Left lobe of liver (tissue), 2 donors: ENCODE measurements at regions not wholly inside any gene's neighbourhood (a gene's known extent, or its start where the extent isn't known, plus 50 kb on each side); places are given as distances from the start of the nearest gene placed in this dataset.

ENCODE experiments used
- ATAC-seq: fragments of 200-7000 bp; cut with Tn5 transposase; one replicate; pipeline ENCODE4 v1.9.1; 2020; ENCODE audit warnings: mild to moderate bottlenecking, moderate library complexity
- DNase-seq: peaks from one replicate; pipeline ENCODE4 v3.0.0-alpha.2; 2020; ENCODE audit warnings: low spot score
- donor health status: DM: no; HTN: no; CAD: no; lungs with moderate emphysema.
- donor health status: DM: no; HTN: yes; CAD: no.

- no peak for ATAC-seq
- no peak for DNase-seq
Observed at GRCh38 chr6:105483492-105483891, 80.6 kb upstream of the PREP start.

GRCh38 chr6:105482921-105483320 lies 80.0 kb upstream of the PREP start:
- no peak for DNase-seq
- no peak for ATAC-seq

GRCh38 chr6:105482227-105482844 lies 79.5 kb upstream of the PREP start:
- DNase-seq = no peak
- ATAC-seq = no peak

DNA sequence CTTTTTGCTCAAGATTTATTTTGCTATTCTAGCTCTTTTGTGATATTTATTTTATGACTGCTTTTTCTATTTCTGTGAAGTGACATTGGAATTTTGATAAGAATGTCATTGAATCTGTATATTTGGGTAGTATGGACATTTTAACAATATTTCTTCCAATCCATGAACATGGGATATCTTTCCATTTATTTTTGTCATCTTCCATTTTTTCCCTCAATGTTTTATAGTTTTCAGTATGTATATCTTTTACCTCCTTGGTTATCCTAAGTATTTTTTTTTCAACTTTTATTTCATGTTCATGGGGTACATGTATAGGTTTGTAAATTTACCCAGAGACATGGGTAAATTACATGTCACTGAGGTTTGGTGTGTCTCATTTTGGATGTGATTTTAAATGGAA lies 74.1 kb upstream of the PREP start:
- ATAC-seq = no peak

GRCh38 chr6:105474234-105474633 lies 71.4 kb upstream of the PREP start:
- DNase-seq (no peak), ATAC-seq (no peak)

More for the DNA sequence above, 74.1 kb upstream of the PREP start:
- DNase-seq = no peak

GRCh38 chr6:105469946-105470345 lies 67.1 kb upstream of the PREP start:
- ATAC-seq (no peak), DNase-seq (no peak)

- ATAC-seq = no peak
- no peak for DNase-seq
Observed at GRCh38 chr6:105468850-105469249, 66.0 kb upstream of the PREP start.

- DNase-seq = no peak
- no peak for ATAC-seq
Observed at GRCh38 chr6:105460860-105461259, 58.0 kb upstream of the PREP start.

GRCh38 chr6:105459864-105460263 lies 57.0 kb upstream of the PREP start:
- ATAC-seq (no peak), DNase-seq (no peak)

DNA sequence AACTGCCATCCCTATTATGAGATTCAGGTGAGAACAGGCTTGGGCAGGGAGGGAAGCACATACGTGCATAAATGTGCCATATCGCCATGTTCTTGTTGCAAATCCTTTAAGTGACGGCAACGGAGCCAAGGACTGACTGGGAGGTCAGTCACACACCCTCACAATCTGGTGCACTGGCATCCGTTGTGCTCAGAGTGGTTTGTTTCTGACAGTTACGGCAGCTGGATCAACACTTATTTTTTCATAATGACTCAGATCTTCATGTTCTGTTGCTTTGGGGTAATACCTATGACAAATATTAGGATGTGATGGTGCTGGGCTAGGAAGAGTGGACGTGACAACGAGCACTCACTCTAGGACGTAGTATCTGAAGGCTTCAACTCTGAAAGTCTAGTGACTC lies 56.2 kb upstream of the PREP start:
- DNase-seq (no peak), ATAC-seq (no peak)

DNA sequence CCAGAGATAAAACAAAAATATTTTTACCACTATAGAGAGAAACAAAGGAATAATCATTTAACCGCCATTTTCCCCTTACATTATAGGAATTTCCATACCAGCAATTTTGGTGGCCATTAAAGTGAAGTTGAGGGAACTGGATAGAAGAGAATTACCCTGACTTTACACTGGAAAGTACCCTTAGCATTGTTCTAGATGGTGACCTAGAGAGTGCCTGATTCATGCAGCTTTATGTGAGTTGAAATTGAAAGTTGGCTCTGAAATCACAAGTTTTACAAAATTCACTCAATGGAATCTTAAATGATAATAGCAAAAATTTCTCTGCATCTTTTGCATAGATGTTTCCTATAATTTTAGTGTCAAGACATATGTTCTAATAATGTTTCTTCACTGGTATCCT lies 55.7 kb upstream of the PREP start:
- ATAC-seq = no peak

DNA sequence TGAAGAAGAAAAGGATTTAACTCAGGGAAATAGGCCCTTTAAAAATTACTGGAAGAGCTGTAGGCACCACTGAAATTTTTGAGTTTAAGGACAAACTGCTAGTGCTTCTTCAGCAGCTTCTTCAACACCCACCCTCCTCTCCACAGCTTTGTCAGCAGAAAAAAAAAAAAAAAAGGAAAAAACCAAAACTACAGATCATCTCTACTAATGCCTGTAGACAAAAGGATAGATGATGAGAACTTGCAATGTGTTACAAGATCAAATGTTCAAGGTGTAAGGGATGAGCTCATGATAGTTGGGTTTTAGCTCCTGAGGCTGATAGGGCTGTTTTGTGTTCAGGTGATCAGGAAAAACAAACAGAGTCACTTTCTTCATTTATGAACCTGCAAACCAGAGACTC lies 55.2 kb upstream of the PREP start:
- DNase-seq (no peak), ATAC-seq (no peak)

More for the DNA sequence above, 55.7 kb upstream of the PREP start:
- DNase-seq = no peak

GRCh38 chr6:105453968-105454367 lies 51.1 kb upstream of the PREP start:
- DNase-seq (no peak), ATAC-seq (no peak)

DNA sequence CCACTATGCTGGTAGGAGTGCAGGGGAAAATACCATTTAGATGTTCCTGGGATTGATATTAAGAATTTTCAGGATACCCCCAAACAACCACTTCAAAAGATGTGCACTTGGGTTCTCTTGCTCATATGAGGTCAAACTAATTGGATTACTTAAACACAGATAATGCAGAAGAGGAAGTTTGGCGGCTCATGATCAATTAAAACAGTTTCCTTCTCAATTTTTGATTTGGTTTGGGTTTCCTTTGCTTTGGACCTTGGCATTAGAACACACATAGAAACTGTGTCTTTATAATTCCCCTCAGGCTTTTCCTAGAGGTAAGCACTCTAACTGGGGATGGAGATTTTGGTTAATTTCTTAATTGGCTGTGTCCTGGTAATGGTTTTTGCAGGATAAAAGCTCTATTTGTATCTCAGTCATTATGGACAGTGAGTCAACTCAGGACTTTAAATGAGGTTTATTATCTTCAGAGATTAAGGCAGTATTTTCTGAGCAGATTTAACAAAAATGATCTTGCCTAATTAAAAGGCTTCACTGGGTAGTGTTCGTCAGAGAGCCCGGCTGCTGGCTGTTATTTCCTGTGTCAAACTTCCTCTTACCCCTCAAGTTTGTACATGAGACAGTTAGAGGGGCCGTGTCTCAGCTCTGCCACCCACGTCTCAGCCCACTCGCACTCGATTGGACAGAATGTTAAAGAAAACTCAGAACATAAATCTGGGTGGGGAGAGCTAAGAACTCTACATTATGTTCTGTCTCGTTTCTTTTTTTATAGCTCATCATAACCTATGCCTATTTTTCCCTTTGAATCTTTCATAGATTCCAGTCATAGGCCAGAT lies 50.3 kb upstream of the PREP start:
- ATAC-seq (no peak), DNase-seq (no peak)
